ENCODE measurements at regions not wholly inside any gene's neighbourhood (a gene's known extent, or its start where the extent isn't known, plus 50 kb on each side); places are given as distances from the start of the nearest gene placed in this dataset.

GRCh38 chr10:4255751-4256150 lies 470.7 kb upstream of the KLF6 start:
- Histone ChIP-seq H3K9me3 (ENCODE audit: insufficient read depth, low read length) (no peaks in the 10 kb centered on the region), H2AFZ (ENCODE audit: low read depth, low read length, severe bottlenecking) (no peak overlapping the region), H4K20me1 (ENCODE audit: low read depth, low read length) (no peaks in the 10 kb centered on the region), H3K4me2 (ENCODE audit: low read depth, low read length, poor library complexity, severe bottlenecking) (no peak overlapping the region), H3K27ac (ENCODE audit: low read depth, low read length) (no peak overlapping the region), H3F3A (ENCODE audit: insufficient read depth) (no peaks in the 10 kb centered on the region), H3K9ac (ENCODE audit: low read length) (no peak overlapping the region), H3K36me3 (ENCODE audit: low read length) (no peaks in the 10 kb centered on the region), H3K9me2 (replicated peaks; ENCODE audit: insufficient read depth, low read length) (no peaks in the 10 kb centered on the region), H3K27me3 (ENCODE audit: low read length) (no peaks in the 10 kb centered on the region), H3K79me2 (ENCODE audit: insufficient read depth, low read length) (no peaks in the 10 kb centered on the region), H3K4me3 (ENCODE audit: insufficient read depth, low read length, poor library complexity, severe bottlenecking) (no peak overlapping the region)
- TF ChIP-seq CTCF (IDR thresholded peaks at IDR 0.05; ENCODE audit: insufficient read depth, low read length, poor library complexity, severe bottlenecking) = no peak
- no peak for TF ChIP-seq EZH2phosphoT487 (conservative IDR thresholded peaks at IDR 0.05; ENCODE audit: low read length)

- no peaks in the 10 kb centered on the region for H4K20me1 ChIP-seq (ENCODE audit: low read depth, low read length)
- no peak overlapping the region for H3K27ac ChIP-seq (ENCODE audit: low read depth, low read length)
- no peaks in the 10 kb centered on the region for H3K9me2 ChIP-seq (replicated peaks; ENCODE audit: insufficient read depth, low read length)
- H3K79me2 ChIP-seq (ENCODE audit: insufficient read depth, low read length) = no peaks in the 10 kb centered on the region
- H2AFZ ChIP-seq (ENCODE audit: low read depth, low read length, severe bottlenecking) = no peak overlapping the region
- no peaks in the 10 kb centered on the region for H3F3A ChIP-seq (ENCODE audit: insufficient read depth)
- TF ChIP-seq EZH2phosphoT487 (conservative IDR thresholded peaks at IDR 0.05; ENCODE audit: low read length) = no peak
- no peak for TF ChIP-seq CTCF (IDR thresholded peaks at IDR 0.05; ENCODE audit: insufficient read depth, low read length, poor library complexity, severe bottlenecking)
- no peaks in the 10 kb centered on the region for H3K36me3 ChIP-seq (ENCODE audit: low read length)
- no peak overlapping the region for H3K9ac ChIP-seq (ENCODE audit: low read length)
- H3K4me3 ChIP-seq (ENCODE audit: insufficient read depth, low read length, poor library complexity, severe bottlenecking) = no peak overlapping the region
- no peaks in the 10 kb centered on the region for H3K9me3 ChIP-seq (ENCODE audit: insufficient read depth, low read length)
- no peaks in the 10 kb centered on the region for H3K27me3 ChIP-seq (ENCODE audit: low read length)
- H3K4me2 ChIP-seq (ENCODE audit: low read depth, low read length, poor library complexity, severe bottlenecking) = no peak overlapping the region
Observed at GRCh38 chr10:4254101-4254994, 469.3 kb upstream of the KLF6 start.

- Histone ChIP-seq H3K79me2 (ENCODE audit: insufficient read depth, low read length) (no peaks in the 10 kb centered on the region), H3K9me2 (replicated peaks; ENCODE audit: insufficient read depth, low read length) (no peaks in the 10 kb centered on the region), H3K27me3 (ENCODE audit: low read length) (no peaks in the 10 kb centered on the region), H3K9ac (ENCODE audit: low read length) (no peak overlapping the region), H3K9me3 (ENCODE audit: insufficient read depth, low read length) (no peaks in the 10 kb centered on the region), H3K27ac (ENCODE audit: low read depth, low read length) (no peak overlapping the region), H3K4me3 (ENCODE audit: insufficient read depth, low read length, poor library complexity, severe bottlenecking) (no peak overlapping the region), H3K36me3 (ENCODE audit: low read length) (no peaks in the 10 kb centered on the region), H4K20me1 (ENCODE audit: low read depth, low read length) (no peaks in the 10 kb centered on the region), H3F3A (ENCODE audit: insufficient read depth) (no peaks in the 10 kb centered on the region), H2AFZ (ENCODE audit: low read depth, low read length, severe bottlenecking) (no peak overlapping the region), H3K4me2 (ENCODE audit: low read depth, low read length, poor library complexity, severe bottlenecking) (no peak overlapping the region)
- no peak for TF ChIP-seq CTCF (IDR thresholded peaks at IDR 0.05; ENCODE audit: insufficient read depth, low read length, poor library complexity, severe bottlenecking)
- no peak for TF ChIP-seq EZH2phosphoT487 (conservative IDR thresholded peaks at IDR 0.05; ENCODE audit: low read length)
Observed at GRCh38 chr10:4252701-4253100, 467.7 kb upstream of the KLF6 start.
